H9 (cell line): ENCODE measurements at regions not wholly inside any gene's neighbourhood (a gene's known extent, or its start where the extent isn't known, plus 50 kb on each side); places are given as distances from the start of the nearest gene placed in this dataset.

ENCODE experiments used
- DNase-seq: peaks from one replicate; pipeline ENCODE4 v3.0.0-alpha.2; 2017
- H2AFZ ChIP-seq: one replicate; pipeline ENCODE4 v1.6.1; 2013; ENCODE audit warnings: mild to moderate bottlenecking, low read length, control low read depth, moderate library complexity
- H2AK5ac ChIP-seq: 2 replicates; pipeline ENCODE4 v1.6.1; 2013; ENCODE audit warnings: low read length, control low read depth, mixed read lengths; ENCODE audit not compliant: insufficient read length
- H2BK120ac ChIP-seq: one replicate; pipeline ENCODE4 v1.6.1; 2013; ENCODE audit warnings: low read depth, mild to moderate bottlenecking, low read length, control low read depth, inconsistent platforms; ENCODE audit not compliant: poor library complexity, severe bottlenecking
- H2BK12ac ChIP-seq: 2 replicates; pipeline ENCODE4 v1.6.1; 2013; ENCODE audit warnings: low read length, control low read depth, mixed read lengths, low read depth; ENCODE audit not compliant: insufficient read length
- H2BK15ac ChIP-seq: 2 replicates; pipeline ENCODE4 v1.6.1; 2013; ENCODE audit warnings: low read depth, low read length, control low read depth
- H2BK20ac ChIP-seq: one replicate; pipeline ENCODE4 v1.6.1; 2013; ENCODE audit warnings: low read depth, mild to moderate bottlenecking, low read length, control low read depth, inconsistent platforms; ENCODE audit not compliant: poor library complexity, severe bottlenecking
- H2BK5ac ChIP-seq: 2 replicates; pipeline ENCODE4 v1.6.1; 2013; ENCODE audit warnings: low read length, control low read depth, mixed read lengths; ENCODE audit not compliant: insufficient read length
- H3K14ac ChIP-seq: 2 replicates; pipeline ENCODE4 v1.6.1; 2013; ENCODE audit warnings: low read length, control low read depth; ENCODE audit not compliant: insufficient read depth
- H3K18ac ChIP-seq: 2 replicates; pipeline ENCODE4 v1.6.1; 2013; ENCODE audit warnings: low read depth, mild to moderate bottlenecking, mixed read lengths, low read length, control low read depth; ENCODE audit not compliant: insufficient read length
- H3K23ac ChIP-seq: 2 replicates; pipeline ENCODE4 v1.6.1; 2013; ENCODE audit warnings: low read length, control low read depth, mixed read lengths, low read depth; ENCODE audit not compliant: insufficient read length
- H3K23me2 ChIP-seq: 2 replicates; pipeline ENCODE4 v1.6.1; 2013; ENCODE audit warnings: low read depth, mild to moderate bottlenecking, mixed read lengths, low read length, control low read depth; ENCODE audit not compliant: insufficient read length, poor library complexity, severe bottlenecking
- H3K27ac ChIP-seq: 2 replicates; pipeline ENCODE4 v1.5.1; 2013; ENCODE audit warnings: low read length, control low read depth, mixed read lengths, low read depth; ENCODE audit not compliant: insufficient read length
- H3K27me3 ChIP-seq: 2 replicates; pipeline ENCODE4 v1.6.1; 2013; ENCODE audit warnings: low read length, control low read depth, inconsistent platforms; ENCODE audit not compliant: insufficient read depth
- H3K4ac ChIP-seq: 2 replicates; pipeline ENCODE4 v1.6.1; 2013; ENCODE audit warnings: low read depth, mild to moderate bottlenecking, control low read depth, inconsistent platforms, low read length, moderate library complexity
- H3K4me1 ChIP-seq: 2 replicates; pipeline ENCODE4 v1.6.1; 2013; ENCODE audit warnings: low read length, control low read depth, inconsistent platforms; ENCODE audit not compliant: insufficient read depth
- H3K4me2 ChIP-seq: 2 replicates; pipeline ENCODE4 v1.6.1; 2013; ENCODE audit warnings: low read length, control low read depth, mixed read lengths; ENCODE audit not compliant: insufficient read length, insufficient read depth
- H3K56ac ChIP-seq: 2 replicates; pipeline ENCODE4 v1.6.1; 2013; ENCODE audit warnings: low read depth, mild to moderate bottlenecking, mixed read lengths, low read length, control low read depth; ENCODE audit not compliant: insufficient read length
- H3K79me1 ChIP-seq: 2 replicates; pipeline ENCODE4 v1.6.1; 2013; ENCODE audit warnings: low read depth, mild to moderate bottlenecking, moderate library complexity, low read length, control low read depth, inconsistent platforms; ENCODE audit not compliant: insufficient read depth, poor library complexity, severe bottlenecking
- H3K79me2 ChIP-seq: 2 replicates; pipeline ENCODE4 v1.6.1; 2013; ENCODE audit warnings: low read length, control low read depth, inconsistent platforms; ENCODE audit not compliant: insufficient read depth
- H3K9ac ChIP-seq: 2 replicates; pipeline ENCODE4 v1.6.1; 2013; ENCODE audit warnings: low read length, control low read depth, mixed read lengths; ENCODE audit not compliant: insufficient read length; ENCODE audit errors: extremely low read depth
- H3K9me3 ChIP-seq: one replicate; pipeline ENCODE4 v1.6.1; 2013; ENCODE audit warnings: low read depth, low read length, inconsistent platforms; ENCODE audit not compliant: control insufficient read depth
- H3T11ph ChIP-seq: one replicate; pipeline ENCODE4 v1.6.1; 2013; ENCODE audit warnings: mild to moderate bottlenecking, low read length, control low read depth, inconsistent platforms
- H4K20me1 ChIP-seq: one replicate; pipeline ENCODE4 v1.6.1; 2013; ENCODE audit not compliant: control insufficient read depth, insufficient read length, insufficient read depth
- H4K5ac ChIP-seq: 2 replicates; pipeline ENCODE4 v1.6.1; 2013; ENCODE audit warnings: low read depth, mild to moderate bottlenecking, mixed read lengths, low read length, control low read depth; ENCODE audit not compliant: insufficient read length
- H4K8ac ChIP-seq: replicated peaks from 2 replicates; pipeline ENCODE4 v1.6.1; 2013; ENCODE audit warnings: low read length, control low read depth, mixed read lengths, low read depth; ENCODE audit not compliant: insufficient read length
- H4K91ac ChIP-seq: 2 replicates; pipeline ENCODE4 v1.6.1; 2013; ENCODE audit warnings: low read depth, mild to moderate bottlenecking, moderate library complexity, mixed read lengths, low read length, control low read depth; ENCODE audit not compliant: insufficient read length
- H3K27ac Mint-ChIP-seq, 3 experiments: 2 replicates in 2 of 3; 3 replicates in 1 of 3; pipeline ENCODE4 v1.8.0; 2020 to 2021; ENCODE audit warnings: mixed read lengths in 3 of 3, mild to moderate bottlenecking in 1 of 3, moderate library complexity in 1 of 3
- H3K27me3 Mint-ChIP-seq: 2 replicates; pipeline ENCODE4 v1.8.0; 2021; ENCODE audit warnings: low read depth, mild to moderate bottlenecking, moderate library complexity, mixed read lengths
- H3K36me3 Mint-ChIP-seq, 3 experiments: 2 replicates in 2 of 3; 3 replicates in 1 of 3; pipeline ENCODE4 v1.8.0; 2020 to 2021; ENCODE audit warnings: low read depth in 3 of 3, mixed read lengths in 3 of 3; ENCODE audit not compliant: insufficient read depth in 1 of 3
- H3K4me1 Mint-ChIP-seq, 2 experiments: 2 replicates each; pipeline ENCODE4 v1.8.0; 2020; ENCODE audit warnings: mixed read lengths in 2 of 2
- H3K4me3 Mint-ChIP-seq, 2 experiments: 2 replicates in 1 of 2; 3 replicates in 1 of 2; pipeline ENCODE4 v1.8.0; 2020 to 2021; ENCODE audit warnings: mild to moderate bottlenecking in 2 of 2, mixed read lengths in 2 of 2, moderate library complexity in 1 of 2
- H3K9me3 Mint-ChIP-seq, 2 experiments: 2 replicates in 1 of 2; 3 replicates in 1 of 2; pipeline ENCODE4 v1.8.0; 2020; ENCODE audit warnings: mild to moderate bottlenecking in 2 of 2, mixed read lengths in 2 of 2, moderate library complexity in 1 of 2
- WGBS: extraction: QIAGEN DNeasy Blood & Tissue Kit; methylation state at CpG from one replicate; pipeline ENCODE4 v1.1.7; 2013; ENCODE audit warnings: missing lambda C conversion rate, low lambda C conversion rate, mixed read lengths; ENCODE audit not compliant: insufficient read length; ENCODE audit errors: extremely low coverage; 5-methylcytosine and 5-hydroxymethylcytosine counted together
- TF ChIP-seq, protein P1 (sequence below): fragments of 200-600 bp; sonication (generic); conservative IDR thresholded peaks from 3 replicates; pipeline ENCODE4 v1.8.0; 2021; ENCODE audit warnings: antibody characterized with exemption, mild to moderate bottlenecking

- no peak overlapping the region for H2BK12ac ChIP-seq
- no peak overlapping the region for H3K56ac ChIP-seq
- Mint-ChIP-seq H3K27me3 (peaks cover 4% of the 10 kb centered on the region; the same call in 1 of the 2 replicates), H3K4me3 (no peak overlapping the region), H3K27ac (peak overlapping the region in 1 of 3 experiments; percentile 39; a peak in 2 of 7 replicates), H3K36me3 (peaks cover 3 to 16% (median 6%) of the 10 kb centered on the region in 3 experiments), H3K4me1 (peaks cover 14 to 19% of the 10 kb centered on the region in 2 experiments), H3K9me3 (peaks cover 14 to 21% of the 10 kb centered on the region in 2 experiments)
- no peak overlapping the region for H2BK120ac ChIP-seq
- TF ChIP-seq, protein P1, sequence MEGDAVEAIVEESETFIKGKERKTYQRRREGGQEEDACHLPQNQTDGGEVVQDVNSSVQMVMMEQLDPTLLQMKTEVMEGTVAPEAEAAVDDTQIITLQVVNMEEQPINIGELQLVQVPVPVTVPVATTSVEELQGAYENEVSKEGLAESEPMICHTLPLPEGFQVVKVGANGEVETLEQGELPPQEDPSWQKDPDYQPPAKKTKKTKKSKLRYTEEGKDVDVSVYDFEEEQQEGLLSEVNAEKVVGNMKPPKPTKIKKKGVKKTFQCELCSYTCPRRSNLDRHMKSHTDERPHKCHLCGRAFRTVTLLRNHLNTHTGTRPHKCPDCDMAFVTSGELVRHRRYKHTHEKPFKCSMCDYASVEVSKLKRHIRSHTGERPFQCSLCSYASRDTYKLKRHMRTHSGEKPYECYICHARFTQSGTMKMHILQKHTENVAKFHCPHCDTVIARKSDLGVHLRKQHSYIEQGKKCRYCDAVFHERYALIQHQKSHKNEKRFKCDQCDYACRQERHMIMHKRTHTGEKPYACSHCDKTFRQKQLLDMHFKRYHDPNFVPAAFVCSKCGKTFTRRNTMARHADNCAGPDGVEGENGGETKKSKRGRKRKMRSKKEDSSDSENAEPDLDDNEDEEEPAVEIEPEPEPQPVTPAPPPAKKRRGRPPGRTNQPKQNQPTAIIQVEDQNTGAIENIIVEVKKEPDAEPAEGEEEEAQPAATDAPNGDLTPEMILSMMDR = no peak
- no peak overlapping the region for H3K14ac ChIP-seq
- no peak overlapping the region for H3K18ac ChIP-seq
- no peak overlapping the region for H3K23ac ChIP-seq
- no peaks in the 10 kb centered on the region for H3K79me2 ChIP-seq
- no CpG with 5 or more reads among the region's 2 CpGs for WGBS
- H4K8ac ChIP-seq = no peak overlapping the region
- H2BK5ac ChIP-seq = no peak overlapping the region
- peaks cover 8% of the 10 kb centered on the region; the same call in 1 of the 2 replicates for H3K4me1 ChIP-seq
- no peaks in the 10 kb centered on the region for H4K20me1 ChIP-seq
- no peak overlapping the region for H2AK5ac ChIP-seq
- no peak overlapping the region for H3K4ac ChIP-seq
- H2BK15ac ChIP-seq = no peak overlapping the region
- H3K4me2 ChIP-seq = no peak overlapping the region
- H4K91ac ChIP-seq = no peak overlapping the region
- no peak overlapping the region for H2BK20ac ChIP-seq
- H3K79me1 ChIP-seq = no peaks in the 10 kb centered on the region
- no peaks in the 10 kb centered on the region for H3K9me3 ChIP-seq
- no peak overlapping the region for H3K27ac ChIP-seq
- H4K5ac ChIP-seq = no peak overlapping the region
- H3T11ph ChIP-seq = no peak overlapping the region
- no peaks in the 10 kb centered on the region for H3K27me3 ChIP-seq
- no peaks in the 10 kb centered on the region for H3K23me2 ChIP-seq
- no peak overlapping the region for H3K9ac ChIP-seq
- DNase-seq = no peak
- H2AFZ ChIP-seq = no peak overlapping the region
Measured at GRCh38 chr1:14165371-14165801, 433.1 kb upstream of the KAZN start.
